ENCODE measurements at regions not wholly inside any gene's neighbourhood (a gene's known extent, or its start where the extent isn't known, plus 50 kb on each side); places are given as distances from the start of the nearest gene placed in this dataset.
"Not testable (repeated sequence)": the region's sequence is repeated elsewhere in the genome, so short reads cannot be mapped to it uniquely, and the experiment has no call there.

DNA sequence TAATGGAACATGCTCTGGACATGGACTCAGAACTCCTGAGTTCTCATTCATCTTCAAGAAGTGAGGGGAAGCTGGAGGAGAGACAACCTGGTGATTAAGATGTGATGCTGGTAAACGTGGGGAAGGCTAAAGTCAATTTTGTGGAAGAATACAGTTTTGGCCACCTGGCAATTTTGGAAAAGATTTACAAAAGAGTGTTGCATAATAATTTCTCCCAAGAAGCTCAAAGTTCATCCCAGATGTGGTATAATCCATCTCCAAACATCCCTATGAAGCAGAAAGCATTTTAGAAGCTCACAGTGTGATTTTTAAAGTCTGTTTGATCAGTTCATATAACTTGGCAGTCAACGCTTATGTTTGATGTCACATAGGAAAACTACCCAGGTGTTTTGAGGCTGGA lies 208.7 kb downstream of the LMX1A start:
- DNase-seq = no peak

DNA sequence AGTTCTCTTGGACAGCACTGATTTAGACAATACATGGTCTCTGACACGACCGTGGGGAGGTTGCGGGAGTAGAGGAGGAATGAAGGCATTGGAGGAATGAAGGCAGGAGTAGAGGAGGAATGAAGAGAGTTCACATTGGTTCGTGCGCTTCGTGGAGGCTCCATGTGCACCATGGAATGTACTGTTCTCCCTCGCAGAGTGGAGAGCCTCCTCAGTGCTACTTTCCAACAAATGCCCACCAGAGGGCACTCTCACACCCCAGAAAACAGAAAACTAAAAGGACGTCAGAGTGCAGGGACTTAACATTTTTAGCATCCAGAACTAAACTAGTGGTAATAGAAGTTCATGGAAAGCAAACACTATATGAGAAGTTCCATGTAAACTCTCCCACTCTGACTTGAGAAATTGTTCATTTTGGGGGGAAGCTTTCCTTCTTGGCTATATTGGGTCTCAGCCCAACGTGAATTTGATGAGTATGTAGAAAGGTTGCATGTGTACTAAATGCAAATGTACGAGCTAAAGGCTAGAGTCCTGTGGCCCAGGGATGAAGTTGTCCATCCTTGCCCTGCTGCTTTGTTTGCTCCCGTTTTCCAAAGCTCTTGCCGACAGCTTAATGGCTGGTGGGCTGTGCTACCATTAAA lies 211.6 kb downstream of the LMX1A start:
- DNase-seq = peak; percentile 5

- DNase-seq = peak; percentile 19
Measured at GRCh38 chr1:165143437-165144065, 213.0 kb downstream of the LMX1A start.

GRCh38 chr1:165138960-165139359 lies 217.6 kb downstream of the LMX1A start:
- DNase-seq = no peak

- no peak for DNase-seq
Measured at GRCh38 chr1:165137551-165138316, 218.8 kb downstream of the LMX1A start.

- DNase-seq = no peak
Measured at GRCh38 chr1:165134431-165134830, 222.1 kb downstream of the LMX1A start.

DNA sequence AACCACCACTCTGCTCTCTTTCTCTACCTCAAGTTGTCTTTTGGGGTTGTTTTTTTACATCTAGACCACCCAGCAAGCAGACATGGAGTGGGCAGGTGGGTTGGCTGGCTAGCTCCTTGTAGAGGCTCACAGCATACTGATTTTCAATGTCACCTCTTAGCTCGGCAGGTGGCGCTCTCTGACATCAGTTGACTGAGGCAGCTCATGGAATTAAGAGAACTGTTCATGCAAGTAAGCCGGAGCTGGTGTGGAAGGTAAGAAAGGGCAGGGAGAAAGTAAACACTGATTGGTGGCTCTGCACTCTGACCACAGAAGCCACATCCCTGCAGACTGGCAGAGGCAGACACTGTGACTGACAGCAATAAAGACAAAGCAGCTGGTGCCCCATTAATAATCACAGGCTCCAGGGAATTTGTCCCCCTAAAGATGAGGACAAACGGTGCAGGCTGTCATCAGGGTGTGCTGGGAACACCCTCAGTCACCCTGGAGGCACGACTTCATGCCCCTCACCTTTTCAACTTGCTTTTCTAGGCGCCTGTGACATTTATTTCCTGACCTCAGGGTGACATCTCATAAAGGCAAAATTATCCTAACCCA lies 226.8 kb downstream of the LMX1A start:
- peak; percentile 3 for DNase-seq

GRCh38 chr1:165124772-165125171 lies 231.7 kb downstream of the LMX1A start:
- no peak for DNase-seq

DNA sequence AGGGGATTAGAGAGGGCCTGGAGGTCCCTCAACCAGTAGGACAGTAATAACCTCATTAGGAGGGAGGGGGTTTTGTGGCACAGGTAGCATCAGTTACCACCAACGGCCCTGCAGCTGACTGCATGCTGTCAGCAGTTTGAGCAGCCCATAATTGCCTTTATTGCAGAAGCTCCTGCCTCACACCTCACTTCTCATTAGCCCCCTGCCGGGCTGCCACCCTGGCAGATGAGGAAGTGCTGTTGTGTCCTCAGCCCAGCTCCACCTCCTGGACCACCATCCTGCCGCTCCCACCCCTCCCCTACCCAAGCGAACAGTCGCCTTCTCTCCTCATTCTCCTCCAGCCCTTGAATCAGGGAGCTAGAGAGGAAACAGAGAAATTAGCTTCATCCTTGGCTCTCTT lies 237.4 kb downstream of the LMX1A start:
- DNase-seq = no peak

DNA sequence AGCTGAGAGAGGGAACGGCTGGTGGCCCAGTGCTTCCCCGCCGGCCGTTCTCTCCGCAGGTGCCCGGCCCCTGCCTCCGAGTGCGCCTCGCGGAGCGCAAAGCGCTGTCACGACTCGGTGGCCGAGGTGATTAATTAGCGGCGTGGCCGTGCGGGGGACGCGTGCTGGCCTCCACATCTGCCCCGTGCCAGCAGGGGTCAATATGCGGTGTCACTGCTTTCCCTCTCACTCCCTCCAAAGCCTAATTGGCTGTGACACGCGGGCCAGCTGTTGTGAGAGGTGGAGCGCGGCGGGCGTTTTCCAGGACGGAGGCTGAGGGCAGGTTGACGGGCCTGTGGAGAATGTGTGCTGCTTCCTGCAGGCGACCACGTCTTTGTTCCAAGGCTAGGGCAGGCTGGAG lies 239.0 kb downstream of the LMX1A start:
- no peak for DNase-seq

GRCh38 chr1:165116732-165117131 lies 239.8 kb downstream of the LMX1A start:
- DNase-seq = no peak

DNA sequence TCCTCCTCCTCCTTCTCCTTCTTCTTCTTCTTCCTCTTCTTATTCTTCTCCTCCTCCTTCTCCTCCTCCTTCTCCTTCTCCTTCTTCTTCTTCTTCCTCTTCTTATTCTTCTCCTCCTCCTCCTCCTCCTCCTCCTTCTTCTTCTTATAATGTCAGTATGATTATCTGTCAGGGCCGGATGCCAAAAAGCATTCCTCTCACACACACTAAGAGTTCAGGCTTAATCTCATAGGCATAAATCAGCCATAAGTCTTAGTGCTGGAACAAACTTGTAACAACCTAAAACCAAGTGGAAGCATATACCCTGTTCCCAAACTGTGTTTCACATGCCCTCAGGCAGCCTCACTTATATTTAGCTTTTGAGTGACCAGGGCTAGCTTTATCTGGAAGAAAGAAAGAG lies 240.3 kb downstream of the LMX1A start:
- DNase-seq = no peak

GRCh38 chr1:165114889-165115285 lies 241.6 kb downstream of the LMX1A start:
- no peak for DNase-seq

- DNase-seq = no peak
Measured at GRCh38 chr1:165114022-165114888, 242.3 kb downstream of the LMX1A start.

DNA sequence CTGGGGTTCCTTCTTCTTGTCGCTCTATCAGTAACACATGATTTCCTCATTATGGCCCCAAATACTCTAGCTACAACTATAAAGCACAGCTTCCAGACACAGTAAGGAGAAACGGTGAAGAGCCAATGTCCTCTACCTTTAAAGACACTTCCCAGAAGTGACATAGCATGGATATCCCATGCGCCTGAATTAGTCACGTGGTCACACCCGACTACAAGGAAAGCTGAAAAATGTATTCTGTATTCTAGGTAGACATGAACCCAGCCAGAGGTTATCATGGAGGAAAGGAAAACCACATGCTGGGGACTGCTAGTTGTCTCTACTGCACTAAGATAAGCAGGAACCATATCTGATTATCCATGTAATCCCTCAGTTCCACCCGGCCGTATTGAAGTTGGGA lies 244.3 kb downstream of the LMX1A start:
- DNase-seq = no peak

GRCh38 chr1:165109013-165109412 lies 247.5 kb downstream of the LMX1A start:
- DNase-seq = no peak

DNA sequence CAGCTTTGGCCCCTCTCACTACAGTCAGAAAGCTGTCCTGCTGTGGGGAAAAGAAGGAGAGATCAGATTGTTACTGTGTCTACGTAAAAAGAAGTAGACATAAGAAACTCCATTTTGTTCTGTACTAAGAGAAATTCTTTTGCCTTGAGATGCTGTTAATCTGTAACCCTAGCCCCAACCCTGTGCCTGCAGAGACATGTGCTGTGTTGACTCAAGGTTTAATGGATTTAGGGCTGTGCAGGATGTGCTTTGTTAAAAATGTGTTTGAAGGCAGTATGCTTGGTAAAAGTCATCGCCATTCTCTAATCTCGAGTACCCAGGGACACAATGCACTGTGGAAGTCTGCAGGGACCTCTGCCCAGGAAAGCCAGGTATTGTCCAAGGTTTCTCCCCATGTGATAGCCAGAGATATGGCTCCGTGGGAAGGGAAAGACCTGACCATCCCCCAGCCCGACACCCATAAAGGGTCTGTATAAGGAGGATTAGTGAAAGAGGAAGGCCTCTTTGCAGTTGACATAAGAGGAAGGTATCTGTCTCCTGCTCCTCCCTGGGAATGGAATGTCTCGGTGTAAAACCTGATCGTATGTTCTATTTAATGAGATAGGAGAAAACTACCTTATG lies 263.9 kb downstream of the LMX1A start:
- DNase-seq = not testable (repeated sequence)

GRCh38 chr1:165080253-165080896 lies 276.1 kb downstream of the LMX1A start:
- DNase-seq = no peak

DNA sequence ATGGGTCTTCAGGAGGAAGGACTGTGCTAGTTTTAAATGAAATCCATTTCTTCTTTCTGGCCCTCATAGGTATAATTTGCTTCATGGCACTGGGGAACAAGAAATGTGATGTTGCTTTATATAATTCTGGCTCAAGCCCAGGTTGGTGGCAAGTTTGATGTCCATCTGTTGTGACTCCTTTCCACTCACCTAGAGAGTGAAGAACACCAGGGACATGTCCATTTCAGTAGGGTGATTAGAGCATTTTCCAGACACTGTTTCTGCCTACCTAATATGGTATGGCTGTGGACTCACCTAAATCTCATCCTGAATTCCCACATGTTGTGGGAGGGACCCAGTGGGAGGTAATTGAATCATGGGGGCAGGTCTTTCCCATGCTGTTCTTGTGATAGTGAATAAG lies 278.1 kb downstream of the LMX1A start:
- DNase-seq = no peak

GRCh38 chr1:165075725-165076370 lies 280.7 kb downstream of the LMX1A start:
- DNase-seq = no peak

Measured in stimulated activated CD4-positive, alpha-beta T cell treated with anti-CD3 and anti-CD28 coated beads, Interleukin-4, amount 100 ng/mL, for 1 hour (primary cell).